ENCODE measurements at regions not wholly inside any gene's neighbourhood (a gene's known extent, or its start where the extent isn't known, plus 50 kb on each side); places are given as distances from the start of the nearest gene placed in this dataset.
"Not testable (repeated sequence)": the region's sequence is repeated elsewhere in the genome, so short reads cannot be mapped to it uniquely, and the experiment has no call there.

- DNase-seq = not testable (repeated sequence)
Measured at GRCh38 chrX:3881898-3882552, 168.6 kb upstream of the PRKX start.

GRCh38 chrX:3881255-3881895 is 167.9 kb upstream of the PRKX start:
- not testable (repeated sequence) for DNase-seq

DNA sequence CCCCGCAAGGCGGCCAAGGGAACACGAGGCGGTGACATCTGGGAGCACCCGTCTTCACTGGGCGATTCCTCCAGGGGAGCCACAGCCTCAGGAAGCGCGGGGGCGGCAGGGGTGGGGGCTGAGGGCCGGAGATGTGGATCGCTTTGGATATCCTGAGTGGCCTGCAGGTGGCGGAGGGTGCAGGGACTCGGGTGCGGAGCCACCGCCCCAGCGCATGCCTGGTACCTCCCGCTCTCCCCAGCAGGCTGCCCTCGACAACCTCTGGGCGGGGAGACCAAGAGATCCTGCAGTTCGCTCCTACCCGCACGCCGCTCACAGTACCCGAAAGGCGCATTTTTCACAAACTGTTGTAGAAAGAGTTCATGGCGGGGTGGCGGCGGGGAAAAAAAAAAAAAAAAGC is 162.9 kb upstream of the PRKX start:
- not testable (repeated sequence) for DNase-seq

- not testable (repeated sequence) for DNase-seq
Measured at GRCh38 chrX:3875638-3876037, 162.2 kb upstream of the PRKX start.

DNA sequence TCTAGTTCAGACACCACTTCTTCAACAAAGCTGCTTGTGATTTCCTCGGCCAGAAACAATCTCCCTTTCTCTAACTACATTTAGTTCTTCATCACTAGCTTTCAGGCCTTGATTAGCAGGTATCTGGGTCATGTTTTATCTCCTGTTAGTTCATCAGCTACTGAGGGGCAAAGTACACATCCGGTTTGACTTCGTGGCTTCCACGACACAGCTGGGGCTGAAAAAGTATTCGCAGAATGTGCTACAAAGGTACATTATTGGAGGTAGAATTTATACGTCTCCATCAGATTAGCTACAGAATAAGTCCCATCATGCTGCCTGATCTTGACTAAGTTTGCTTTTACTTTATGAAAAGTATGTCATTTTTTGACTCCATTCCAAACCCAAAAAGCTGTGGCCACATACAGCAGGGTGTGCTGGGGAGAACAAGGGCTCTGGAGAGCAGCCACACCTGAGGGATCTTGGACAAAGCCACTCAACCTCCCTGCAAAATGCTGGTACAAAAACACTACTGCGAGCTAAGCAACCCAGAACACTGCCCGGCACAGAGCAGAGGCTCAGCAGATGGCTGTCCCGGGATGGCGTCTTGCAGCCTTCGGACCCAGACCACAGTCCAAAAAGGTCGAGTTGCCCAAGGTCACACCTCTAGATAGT is 158.9 kb upstream of the PRKX start:
- not testable (repeated sequence) for DNase-seq

DNA sequence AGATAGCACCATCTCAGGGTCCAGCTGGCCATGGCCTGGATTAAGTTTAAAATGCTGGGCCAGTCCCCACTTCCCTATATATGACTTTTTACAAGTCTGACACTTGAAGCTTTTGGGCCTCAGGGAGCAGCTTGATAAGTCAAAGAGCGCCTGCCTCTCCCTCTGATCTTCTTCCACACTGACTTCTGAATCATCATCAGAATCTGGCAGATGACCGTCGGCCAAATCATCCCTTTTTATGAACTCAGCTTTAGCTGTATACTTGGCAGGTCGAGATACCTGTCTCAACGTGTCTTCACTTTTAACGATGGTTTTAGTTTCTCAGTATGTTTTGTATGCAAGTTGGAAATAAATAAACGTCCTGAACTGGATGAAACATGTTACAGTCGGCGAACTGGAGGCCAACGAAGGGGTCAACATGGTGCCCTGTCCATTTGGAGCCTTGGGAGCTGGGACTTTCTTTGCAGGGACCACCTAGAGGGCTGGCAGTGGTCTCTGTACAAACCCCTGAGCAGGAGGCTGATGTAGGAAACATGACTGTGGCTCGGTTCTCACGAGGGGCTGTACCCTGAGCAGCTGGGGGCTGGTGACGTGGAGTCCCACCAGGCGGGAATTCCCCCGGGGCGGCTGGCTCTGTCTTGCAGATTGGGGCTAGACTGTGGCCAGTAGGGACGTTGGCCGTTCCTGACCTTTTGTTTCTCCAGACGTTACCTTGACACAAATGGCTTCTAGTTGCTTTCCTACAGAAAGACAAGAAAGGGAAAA is 153.8 kb upstream of the PRKX start:
- DNase-seq = not testable (repeated sequence)

- not testable (repeated sequence) for DNase-seq
Measured at GRCh38 chrX:3858332-3858731, 144.9 kb upstream of the PRKX start.

DNA sequence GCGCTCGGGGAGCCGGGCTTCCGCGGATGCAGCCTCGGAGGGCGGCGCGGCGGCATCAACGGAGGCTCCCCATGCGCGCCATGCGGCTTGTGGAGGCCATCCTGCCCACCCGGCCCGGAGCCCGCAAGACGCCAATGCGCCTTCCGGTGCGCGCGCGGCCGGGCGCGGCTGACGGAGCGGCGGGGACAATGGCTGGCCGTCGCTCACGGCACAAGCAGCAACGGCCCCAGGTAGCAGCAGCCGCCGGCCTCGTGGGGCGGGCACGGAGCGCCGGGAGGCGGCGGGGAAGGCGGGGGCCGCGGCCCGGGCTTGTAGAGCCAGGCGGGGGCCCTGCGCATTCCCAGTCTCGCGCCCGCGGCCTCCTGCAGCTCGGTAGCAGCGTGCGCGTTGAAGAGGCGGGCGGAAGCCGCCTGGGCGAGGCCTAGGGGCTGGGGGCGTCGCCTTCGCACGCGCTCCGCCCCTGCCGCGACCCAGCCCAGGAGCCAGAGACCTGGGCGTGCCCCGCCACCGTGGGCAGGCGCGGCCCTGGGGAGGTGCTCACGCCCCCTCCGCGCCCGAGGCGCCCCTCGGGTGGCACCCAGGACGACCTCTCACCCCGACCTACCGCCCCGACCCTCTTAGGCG is 130.2 kb upstream of the PRKX start:
- not testable (repeated sequence) for DNase-seq

GRCh38 chrX:3842822-3843521 is 129.5 kb upstream of the PRKX start:
- not testable (repeated sequence) for DNase-seq

- not testable (repeated sequence) for DNase-seq
Measured at GRCh38 chrX:3838754-3839153, 125.3 kb upstream of the PRKX start.

GRCh38 chrX:3837958-3838643 is 124.7 kb upstream of the PRKX start:
- not testable (repeated sequence) for DNase-seq

DNA sequence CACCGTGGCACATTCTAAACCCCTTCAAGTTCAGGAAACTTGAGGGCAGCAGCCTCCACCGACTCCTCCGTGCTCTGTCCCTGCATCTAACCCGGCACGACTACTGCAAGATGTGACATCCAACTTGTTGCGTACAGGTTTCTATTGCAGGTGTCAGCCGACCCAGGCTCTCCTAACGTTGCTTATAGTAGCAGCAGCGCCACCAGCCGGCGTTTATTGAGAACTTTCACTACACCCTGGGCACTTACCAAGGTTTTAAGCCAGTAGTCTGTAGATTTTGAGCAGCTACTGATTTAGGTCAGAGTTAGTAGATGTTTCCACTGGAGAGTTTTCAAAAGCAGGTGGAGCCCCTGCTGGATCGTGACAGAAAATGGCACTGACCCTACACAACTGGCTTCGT is 123.8 kb upstream of the PRKX start:
- DNase-seq = not testable (repeated sequence)

DNA sequence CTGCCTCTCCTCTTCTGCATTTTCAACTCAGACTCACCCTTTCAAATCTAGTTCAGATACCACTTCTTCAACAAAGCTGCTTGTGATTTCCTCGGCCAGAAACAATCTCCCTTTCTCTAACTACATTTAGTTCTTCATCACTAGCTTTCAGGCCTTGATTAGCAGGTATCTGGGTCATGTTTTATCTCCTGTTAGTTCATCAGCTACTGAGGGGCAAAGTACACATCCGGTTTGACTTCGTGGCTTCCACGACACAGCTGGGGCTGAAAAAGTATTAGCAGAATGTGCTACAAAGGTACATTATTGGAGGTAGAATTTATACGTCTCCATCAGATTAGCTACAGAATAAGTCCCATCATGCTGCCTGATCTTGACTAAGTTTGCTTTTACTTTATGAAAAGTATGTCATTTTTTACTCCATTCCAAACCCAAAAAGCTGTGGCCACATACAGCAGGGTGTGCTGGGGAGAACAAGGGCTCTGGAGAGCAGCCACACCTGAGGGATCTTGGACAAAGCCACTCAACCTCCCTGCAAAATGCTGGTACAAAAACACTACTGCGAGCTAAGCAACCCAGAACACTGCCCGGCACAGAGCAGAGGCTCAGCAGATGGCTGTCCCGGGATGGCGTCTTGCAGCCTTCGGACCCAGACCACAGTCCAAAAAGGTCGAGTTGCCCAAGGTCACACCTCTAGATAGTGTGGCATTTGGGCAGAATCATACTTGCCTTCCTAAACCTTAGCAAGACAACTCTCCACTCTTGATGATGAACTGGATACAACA is 120.5 kb upstream of the PRKX start:
- not testable (repeated sequence) for DNase-seq

GRCh38 chrX:3830020-3830419 is 116.6 kb upstream of the PRKX start:
- DNase-seq = not testable (repeated sequence)

DNA sequence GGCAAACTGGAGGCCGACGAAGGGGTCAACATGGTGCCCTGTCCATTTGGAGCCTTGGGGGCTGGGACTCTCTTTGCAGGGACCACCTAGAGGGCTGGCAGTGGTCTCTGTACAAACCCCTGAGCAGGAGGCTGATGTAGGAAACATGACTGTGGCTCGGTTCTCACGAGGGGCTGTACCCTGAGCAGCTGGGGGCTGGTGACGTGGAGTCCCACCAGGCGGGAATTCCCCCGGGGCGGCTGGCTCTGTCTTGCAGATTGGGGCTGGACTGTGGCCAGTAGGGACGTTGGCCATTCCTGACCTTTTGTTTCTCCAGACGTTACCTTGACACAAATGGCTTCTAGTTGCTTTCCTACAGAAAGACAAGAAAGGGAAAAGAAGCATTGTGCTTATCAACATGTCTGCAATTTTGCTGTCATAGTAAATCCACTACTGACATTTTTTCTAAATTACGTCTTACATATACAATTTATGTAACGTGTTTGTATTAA is 115.6 kb upstream of the PRKX start:
- not testable (repeated sequence) for DNase-seq

DNA sequence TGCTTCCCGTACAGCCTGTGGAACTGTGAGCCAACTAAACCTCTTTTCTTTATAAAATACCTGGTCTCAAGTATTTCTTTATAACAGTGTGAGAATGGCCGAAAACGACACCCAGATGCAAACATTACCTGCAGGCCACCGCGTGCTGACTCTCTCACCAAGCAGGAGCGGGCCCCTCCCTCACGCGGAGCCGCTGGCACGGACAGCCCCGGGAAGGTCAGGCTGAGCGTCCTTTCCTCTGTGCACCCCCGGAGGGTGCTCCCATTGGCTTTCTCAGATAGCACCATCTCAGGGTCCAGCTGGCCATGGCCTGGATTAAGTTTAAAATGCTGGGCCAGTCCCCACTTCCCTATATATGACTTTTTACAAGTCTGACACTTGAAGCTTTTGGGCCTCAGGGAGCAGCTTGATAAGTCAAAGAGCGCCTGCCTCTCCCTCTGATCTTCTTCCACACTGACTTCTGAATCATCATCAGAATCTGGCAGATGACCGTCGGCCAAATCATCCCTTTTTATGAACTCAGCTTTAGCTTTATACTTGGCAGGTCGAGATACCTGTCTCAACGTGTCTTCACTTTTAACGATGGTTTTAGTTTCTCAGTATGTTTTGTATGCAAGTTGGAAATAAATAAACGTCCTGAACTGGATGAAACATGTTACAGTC is 115.1 kb upstream of the PRKX start:
- not testable (repeated sequence) for DNase-seq

DNA sequence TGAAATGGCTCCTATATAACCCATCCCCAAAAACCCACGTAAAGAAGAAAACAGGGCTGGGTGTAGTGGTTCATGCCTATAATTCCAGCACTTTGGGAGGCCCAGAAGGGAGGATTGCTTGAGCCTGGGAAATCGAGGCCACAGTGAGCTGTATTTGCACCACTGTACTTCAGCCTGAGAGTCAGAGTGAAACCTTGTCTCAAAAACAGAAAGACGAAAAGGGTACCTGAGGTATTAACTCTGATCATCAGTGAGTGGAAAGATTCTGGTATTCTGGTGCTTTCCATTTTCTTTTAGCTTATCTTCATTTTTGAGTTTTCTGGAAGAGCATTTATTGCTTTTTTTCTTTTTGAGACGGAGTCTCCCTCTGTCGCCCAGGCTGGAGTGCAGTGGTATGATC is 110.6 kb upstream of the PRKX start:
- not testable (repeated sequence) for DNase-seq

DNA sequence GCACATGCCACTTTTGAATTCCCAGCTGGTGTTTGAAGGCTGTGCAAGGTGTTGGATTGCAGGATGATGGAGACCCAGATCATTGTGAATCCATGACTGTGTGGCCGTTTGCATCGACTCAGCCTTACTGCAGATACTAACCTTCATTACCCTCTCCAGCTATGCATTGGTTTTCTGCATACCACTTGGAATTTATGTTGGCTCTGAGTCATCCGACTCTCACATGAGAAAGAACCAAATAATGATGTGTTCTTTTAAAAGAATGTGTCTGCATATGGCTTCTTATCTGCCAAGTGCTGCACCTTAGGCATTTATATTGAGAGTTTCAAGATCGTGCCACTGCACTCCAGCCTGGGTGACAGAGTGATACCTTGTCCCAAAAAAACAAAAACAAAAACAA is 106.7 kb upstream of the PRKX start:
- DNase-seq = no peak

- DNase-seq = not testable (repeated sequence)
Measured at GRCh38 chrX:3817480-3817879, 104.0 kb upstream of the PRKX start.
